SK-N-SH treated with all-trans-retinoic acid at 6 μM for 48 hours (cell line): ENCODE measurements at regions not wholly inside any gene's neighbourhood (a gene's known extent, or its start where the extent isn't known, plus 50 kb on each side); places are given as distances from the start of the nearest gene placed in this dataset.

ENCODE experiments used
- ATAC-seq: fragments of 200-7000 bp; cut with Tn5 transposase; 3 replicates; pipeline ENCODE4 v1.9.1; 2020; ENCODE audit warnings: mild to moderate bottlenecking, moderate library complexity
- ARNTL ChIP-seq: fragments of 450-650 bp; formaldehyde crosslinking; IDR thresholded peaks from 2 replicates; pipeline ENCODE4 v1.5.0; 2020; ENCODE audit warnings: low read depth, mild to moderate bottlenecking, moderate library complexity, borderline replicate concordance
- CREB5 ChIP-seq: fragments of 250-450 bp; sonication (Bioruptor Pico); IDR thresholded peaks from 2 replicates; pipeline ENCODE4 v1.5.1; 2020; ENCODE audit warnings: low read depth, mild to moderate bottlenecking, moderate library complexity
- CSDC2 ChIP-seq: fragments of 250-450 bp; sonication (Bioruptor Pico); IDR thresholded peaks from 2 replicates; pipeline ENCODE4 v1.5.0; 2020; ENCODE audit warnings: mild to moderate bottlenecking, moderate library complexity
- ESRRG ChIP-seq: fragments of 250-450 bp; sonication (Bioruptor Pico); IDR thresholded peaks from 2 replicates; pipeline ENCODE4 v1.6.1; 2021; ENCODE audit warnings: mild to moderate bottlenecking
- GLIS3 ChIP-seq: fragments of 250-450 bp; sonication (Bioruptor Pico); IDR thresholded peaks from 2 replicates; pipeline ENCODE4 v1.5.0; 2020; ENCODE audit warnings: mild to moderate bottlenecking, moderate library complexity
- OSR1 ChIP-seq: fragments of 250-450 bp; sonication (Bioruptor Pico); IDR thresholded peaks from 2 replicates; pipeline ENCODE4 v1.8.0; 2022; ENCODE audit warnings: moderate library complexity, mild to moderate bottlenecking, inconsistent platforms
- PPARA ChIP-seq: fragments of 250-450 bp; sonication (Bioruptor Pico); IDR thresholded peaks from 2 replicates; pipeline ENCODE4 v1.5.0; 2020; ENCODE audit warnings: mild to moderate bottlenecking, borderline replicate concordance
- RARB ChIP-seq: fragments of 250-450 bp; sonication (Bioruptor Pico); IDR thresholded peaks from 2 replicates; pipeline ENCODE4 v1.8.0; 2021; ENCODE audit warnings: mild to moderate bottlenecking, moderate library complexity
- SNAI2 ChIP-seq: fragments of 250-450 bp; sonication (Bioruptor Pico); IDR thresholded peaks from 2 replicates; pipeline ENCODE4 v1.5.0; 2020; ENCODE audit warnings: mild to moderate bottlenecking, moderate library complexity
- TCF4 ChIP-seq: fragments of 250-450 bp; sonication (Bioruptor Pico); IDR thresholded peaks from 2 replicates; pipeline ENCODE4 v1.8.0; 2021; ENCODE audit warnings: mild to moderate bottlenecking, moderate library complexity, borderline replicate concordance
- TOX ChIP-seq: fragments of 250-450 bp; sonication (Bioruptor Pico); IDR thresholded peaks from 2 replicates; pipeline ENCODE4 v1.8.0; 2021; ENCODE audit warnings: mild to moderate bottlenecking, moderate library complexity, borderline replicate concordance
- ZC3H10 ChIP-seq: fragments of 250-450 bp; sonication (Bioruptor Pico); IDR thresholded peaks from 2 replicates; pipeline ENCODE4 v1.5.1; 2021; ENCODE audit warnings: mild to moderate bottlenecking, moderate library complexity
- ZFP3 ChIP-seq: fragments of 250-450 bp; sonication (Bioruptor Pico); IDR thresholded peaks from 2 replicates; pipeline ENCODE4 v1.5.0; 2020; ENCODE audit warnings: mild to moderate bottlenecking, moderate library complexity
- ZNF565 ChIP-seq: fragments of 450-650 bp; formaldehyde crosslinking; conservative IDR thresholded peaks from 2 replicates; pipeline ENCODE4 v1.5.0; 2020; ENCODE audit warnings: low read depth, mild to moderate bottlenecking, moderate library complexity
- ZNF70 ChIP-seq: fragments of 450-650 bp; formaldehyde crosslinking; IDR thresholded peaks from 2 replicates; pipeline ENCODE4 v1.5.0; 2020; ENCODE audit warnings: mild to moderate bottlenecking, moderate library complexity
- ZNF8 ChIP-seq: fragments of 450-650 bp; formaldehyde crosslinking; IDR thresholded peaks from 2 replicates; pipeline ENCODE4 v1.5.0; 2020; ENCODE audit warnings: mild to moderate bottlenecking, moderate library complexity
- TF ChIP-seq, protein P1 (sequence below): fragments of 250-450 bp; sonication (Bioruptor Pico); IDR thresholded peaks from 2 replicates; pipeline ENCODE4 v1.5.0; 2020; ENCODE audit warnings: mild to moderate bottlenecking, moderate library complexity
- TF ChIP-seq, protein P2 (sequence below): fragments of 250-450 bp; sonication (Bioruptor Pico); IDR thresholded peaks from 2 replicates; pipeline ENCODE4 v1.5.1; 2021; ENCODE audit warnings: mild to moderate bottlenecking, moderate library complexity
- TF ChIP-seq, protein P3 (sequence below): fragments of 250-450 bp; sonication (Bioruptor Pico); IDR thresholded peaks from 2 replicates; pipeline ENCODE4 v1.8.0; 2021; ENCODE audit warnings: low read depth, mild to moderate bottlenecking, moderate library complexity, borderline replicate concordance

- no peak for TF ChIP-seq GLIS3 (CRISPR knock-in tag)
- TF ChIP-seq RARB: no peak
- no peak for TF ChIP-seq SNAI2 (CRISPR knock-in tag)
- no peak for TF ChIP-seq ZFP3 (CRISPR knock-in tag)
Observed at GRCh38 chr4:24704149-24704548, 91.2 kb upstream of the SOD3 start (continued).

DNA sequence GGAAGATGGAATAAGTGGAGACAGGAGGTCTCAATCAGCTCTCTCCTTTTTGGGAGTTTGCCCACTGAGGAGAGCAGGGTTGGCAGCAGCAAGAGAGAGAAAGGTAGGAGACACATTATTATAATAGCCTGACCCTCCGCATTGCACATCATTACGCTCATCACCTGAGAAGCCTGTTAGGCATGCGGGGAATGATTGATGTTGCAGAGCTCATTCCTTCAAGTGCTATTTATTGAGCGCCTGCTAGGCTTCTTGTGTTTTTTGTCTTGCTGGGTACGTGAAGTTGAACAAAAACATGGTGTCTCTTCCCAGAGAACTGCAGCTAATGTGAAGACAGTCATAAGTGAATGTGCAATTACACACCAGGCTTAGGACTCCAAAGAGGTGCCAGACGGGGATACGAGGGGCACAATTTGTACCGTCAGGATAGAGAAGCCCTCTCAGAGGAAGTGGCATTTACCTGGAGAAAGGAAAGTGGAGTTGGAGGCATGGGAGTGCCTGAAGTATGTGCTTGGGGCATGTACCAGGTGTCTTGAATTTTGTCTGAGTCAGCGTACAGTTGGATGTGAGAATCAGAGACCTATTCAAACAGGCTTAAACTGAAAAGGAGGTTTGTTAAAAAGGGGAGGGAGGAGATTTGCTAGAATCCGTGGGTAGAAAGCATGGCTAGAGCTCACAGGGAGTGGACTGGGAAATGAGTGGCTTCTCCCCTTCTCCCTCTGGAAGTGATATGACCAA is 90.2 kb upstream of the SOD3 start:
- TF ChIP-seq, protein P1, sequence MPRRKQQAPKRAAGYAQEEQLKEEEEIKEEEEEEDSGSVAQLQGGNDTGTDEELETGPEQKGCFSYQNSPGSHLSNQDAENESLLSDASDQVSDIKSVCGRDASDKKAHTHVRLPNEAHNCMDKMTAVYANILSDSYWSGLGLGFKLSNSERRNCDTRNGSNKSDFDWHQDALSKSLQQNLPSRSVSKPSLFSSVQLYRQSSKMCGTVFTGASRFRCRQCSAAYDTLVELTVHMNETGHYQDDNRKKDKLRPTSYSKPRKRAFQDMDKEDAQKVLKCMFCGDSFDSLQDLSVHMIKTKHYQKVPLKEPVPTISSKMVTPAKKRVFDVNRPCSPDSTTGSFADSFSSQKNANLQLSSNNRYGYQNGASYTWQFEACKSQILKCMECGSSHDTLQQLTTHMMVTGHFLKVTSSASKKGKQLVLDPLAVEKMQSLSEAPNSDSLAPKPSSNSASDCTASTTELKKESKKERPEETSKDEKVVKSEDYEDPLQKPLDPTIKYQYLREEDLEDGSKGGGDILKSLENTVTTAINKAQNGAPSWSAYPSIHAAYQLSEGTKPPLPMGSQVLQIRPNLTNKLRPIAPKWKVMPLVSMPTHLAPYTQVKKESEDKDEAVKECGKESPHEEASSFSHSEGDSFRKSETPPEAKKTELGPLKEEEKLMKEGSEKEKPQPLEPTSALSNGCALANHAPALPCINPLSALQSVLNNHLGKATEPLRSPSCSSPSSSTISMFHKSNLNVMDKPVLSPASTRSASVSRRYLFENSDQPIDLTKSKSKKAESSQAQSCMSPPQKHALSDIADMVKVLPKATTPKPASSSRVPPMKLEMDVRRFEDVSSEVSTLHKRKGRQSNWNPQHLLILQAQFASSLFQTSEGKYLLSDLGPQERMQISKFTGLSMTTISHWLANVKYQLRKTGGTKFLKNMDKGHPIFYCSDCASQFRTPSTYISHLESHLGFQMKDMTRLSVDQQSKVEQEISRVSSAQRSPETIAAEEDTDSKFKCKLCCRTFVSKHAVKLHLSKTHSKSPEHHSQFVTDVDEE (CRISPR knock-in tag): no peak
- no peak for TF ChIP-seq ZNF70 (CRISPR knock-in tag)
- TF ChIP-seq ZNF565 (CRISPR knock-in tag): no peak
- TF ChIP-seq TOX (CRISPR knock-in tag): no peak
- ATAC-seq: no peak

DNA sequence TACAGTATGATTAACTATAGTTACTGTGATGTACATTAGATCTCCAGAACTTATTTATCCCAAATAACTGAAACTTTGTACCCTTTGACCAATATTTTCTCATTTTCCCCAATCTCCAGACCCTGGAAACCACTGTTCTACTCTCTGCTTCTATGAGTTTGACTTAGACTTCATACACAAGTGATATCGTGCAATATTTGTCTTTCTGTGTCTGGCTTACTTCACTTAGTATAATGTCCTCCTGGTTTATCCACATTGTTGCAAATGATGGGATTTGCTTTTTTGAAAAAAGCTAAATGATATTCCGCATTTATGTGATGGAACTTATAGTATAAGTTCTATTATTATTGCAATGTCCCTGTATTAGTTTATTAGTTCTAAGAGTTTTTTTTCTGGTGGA is 81.8 kb upstream of the SOD3 start:
- ATAC-seq: no peak
- TF ChIP-seq, protein P2, sequence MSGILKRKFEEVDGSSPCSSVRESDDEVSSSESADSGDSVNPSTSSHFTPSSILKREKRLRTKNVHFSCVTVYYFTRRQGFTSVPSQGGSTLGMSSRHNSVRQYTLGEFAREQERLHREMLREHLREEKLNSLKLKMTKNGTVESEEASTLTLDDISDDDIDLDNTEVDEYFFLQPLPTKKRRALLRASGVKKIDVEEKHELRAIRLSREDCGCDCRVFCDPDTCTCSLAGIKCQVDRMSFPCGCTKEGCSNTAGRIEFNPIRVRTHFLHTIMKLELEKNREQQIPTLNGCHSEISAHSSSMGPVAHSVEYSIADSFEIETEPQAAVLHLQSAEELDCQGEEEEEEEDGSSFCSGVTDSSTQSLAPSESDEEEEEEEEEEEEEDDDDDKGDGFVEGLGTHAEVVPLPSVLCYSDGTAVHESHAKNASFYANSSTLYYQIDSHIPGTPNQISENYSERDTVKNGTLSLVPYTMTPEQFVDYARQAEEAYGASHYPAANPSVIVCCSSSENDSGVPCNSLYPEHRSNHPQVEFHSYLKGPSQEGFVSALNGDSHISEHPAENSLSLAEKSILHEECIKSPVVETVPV (CRISPR knock-in tag): no peak
- TF ChIP-seq SNAI2 (CRISPR knock-in tag): no peak
- TF ChIP-seq ZNF70 (CRISPR knock-in tag): no peak
- no peak for TF ChIP-seq CREB5 (CRISPR knock-in tag)

GRCh38 chr4:24719615-24720014 is 75.8 kb upstream of the SOD3 start:
- no peak for ATAC-seq
- TF ChIP-seq ZC3H10 (CRISPR knock-in tag) (no peak), OSR1 (no peak), CSDC2 (CRISPR knock-in tag) (no peak), ESRRG (CRISPR knock-in tag) (no peak), ZNF565 (CRISPR knock-in tag) (no peak), ARNTL (CRISPR knock-in tag) (no peak), GLIS3 (CRISPR knock-in tag) (no peak), TCF4 (no peak), CREB5 (CRISPR knock-in tag) (no peak), ZNF8 (CRISPR knock-in tag) (no peak), PPARA (CRISPR knock-in tag) (no peak), ZNF70 (CRISPR knock-in tag) (no peak), ZFP3 (CRISPR knock-in tag) (no peak)
- TF ChIP-seq, protein P2 (CRISPR knock-in tag): no peak
- TF ChIP-seq, protein P1 (CRISPR knock-in tag): no peak
- TF ChIP-seq, protein P3, sequence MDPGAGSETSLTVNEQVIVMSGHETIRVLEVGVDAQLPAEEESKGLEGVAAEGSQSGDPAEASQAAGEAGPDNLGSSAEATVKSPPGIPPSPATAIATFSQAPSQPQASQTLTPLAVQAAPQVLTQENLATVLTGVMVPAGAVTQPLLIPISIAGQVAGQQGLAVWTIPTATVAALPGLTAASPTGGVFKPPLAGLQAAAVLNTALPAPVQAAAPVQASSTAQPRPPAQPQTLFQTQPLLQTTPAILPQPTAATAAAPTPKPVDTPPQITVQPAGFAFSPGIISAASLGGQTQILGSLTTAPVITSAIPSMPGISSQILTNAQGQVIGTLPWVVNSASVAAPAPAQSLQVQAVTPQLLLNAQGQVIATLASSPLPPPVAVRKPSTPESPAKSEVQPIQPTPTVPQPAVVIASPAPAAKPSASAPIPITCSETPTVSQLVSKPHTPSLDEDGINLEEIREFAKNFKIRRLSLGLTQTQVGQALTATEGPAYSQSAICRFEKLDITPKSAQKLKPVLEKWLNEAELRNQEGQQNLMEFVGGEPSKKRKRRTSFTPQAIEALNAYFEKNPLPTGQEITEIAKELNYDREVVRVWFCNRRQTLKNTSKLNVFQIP (CRISPR knock-in tag): no peak
